ENCODE measurements at regions not wholly inside any gene's neighbourhood (a gene's known extent, or its start where the extent isn't known, plus 50 kb on each side); places are given as distances from the start of the nearest gene placed in this dataset.

DNA sequence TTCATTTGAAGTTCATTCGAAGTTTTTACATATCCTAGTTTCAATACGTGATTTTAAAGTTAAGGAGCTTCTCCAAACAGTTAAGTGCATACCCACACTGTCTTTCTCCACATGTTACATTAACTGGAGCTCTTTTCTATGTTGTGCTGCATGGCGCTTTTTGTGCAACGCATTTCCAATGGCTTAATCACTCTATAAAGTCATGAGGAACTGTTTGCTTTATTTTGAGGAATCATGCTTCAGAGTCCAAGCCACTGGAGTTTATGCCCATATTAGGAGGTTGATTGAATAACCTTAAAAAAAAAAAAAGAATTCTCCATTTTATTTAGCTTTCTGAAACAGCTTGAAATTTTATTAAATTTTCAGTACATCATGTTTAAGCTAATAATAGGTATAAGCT lies 109.4 kb upstream of the MBNL1 start:
- TF ChIP-seq, protein P1, sequence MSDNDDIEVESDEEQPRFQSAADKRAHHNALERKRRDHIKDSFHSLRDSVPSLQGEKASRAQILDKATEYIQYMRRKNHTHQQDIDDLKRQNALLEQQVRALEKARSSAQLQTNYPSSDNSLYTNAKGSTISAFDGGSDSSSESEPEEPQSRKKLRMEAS (IDR thresholded peaks at IDR 0.05): no peak
- TF ChIP-seq, protein P2, sequence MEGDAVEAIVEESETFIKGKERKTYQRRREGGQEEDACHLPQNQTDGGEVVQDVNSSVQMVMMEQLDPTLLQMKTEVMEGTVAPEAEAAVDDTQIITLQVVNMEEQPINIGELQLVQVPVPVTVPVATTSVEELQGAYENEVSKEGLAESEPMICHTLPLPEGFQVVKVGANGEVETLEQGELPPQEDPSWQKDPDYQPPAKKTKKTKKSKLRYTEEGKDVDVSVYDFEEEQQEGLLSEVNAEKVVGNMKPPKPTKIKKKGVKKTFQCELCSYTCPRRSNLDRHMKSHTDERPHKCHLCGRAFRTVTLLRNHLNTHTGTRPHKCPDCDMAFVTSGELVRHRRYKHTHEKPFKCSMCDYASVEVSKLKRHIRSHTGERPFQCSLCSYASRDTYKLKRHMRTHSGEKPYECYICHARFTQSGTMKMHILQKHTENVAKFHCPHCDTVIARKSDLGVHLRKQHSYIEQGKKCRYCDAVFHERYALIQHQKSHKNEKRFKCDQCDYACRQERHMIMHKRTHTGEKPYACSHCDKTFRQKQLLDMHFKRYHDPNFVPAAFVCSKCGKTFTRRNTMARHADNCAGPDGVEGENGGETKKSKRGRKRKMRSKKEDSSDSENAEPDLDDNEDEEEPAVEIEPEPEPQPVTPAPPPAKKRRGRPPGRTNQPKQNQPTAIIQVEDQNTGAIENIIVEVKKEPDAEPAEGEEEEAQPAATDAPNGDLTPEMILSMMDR (IDR thresholded peaks at IDR 0.05 in 2 of 3, conservative IDR thresholded peaks at IDR 0.05 in 1 of 3; ENCODE audit: borderline replicate concordance in 1 of 3, insufficient read depth in 1 of 3, low read depth in 2 of 3, low read length in 2 of 3): no peak
- TF ChIP-seq SIN3A (IDR thresholded peaks at IDR 0.05; ENCODE audit: low read depth) (no peak), POLR2AphosphoS5 (IDR thresholded peaks at IDR 0.05; ENCODE audit: low read depth, low read length) (no peak), EGR1 (IDR thresholded peaks at IDR 0.05; ENCODE audit: low read depth) (no peak), CEBPB (IDR thresholded peaks at IDR 0.05; ENCODE audit: low read depth) (no peak), POLR2A (IDR thresholded peaks at IDR 0.05; ENCODE audit: borderline replicate concordance, extremely low read depth, insufficient read depth, insufficient read length) (no peak), ELF1 (IDR thresholded peaks at IDR 0.05; ENCODE audit: borderline replicate concordance, low read depth) (no peak), EZH2 (IDR thresholded peaks at IDR 0.05) (no peak), FOSL1 (IDR thresholded peaks at IDR 0.05; ENCODE audit: low read depth) (no peak)
- TF ChIP-seq, protein P3, sequence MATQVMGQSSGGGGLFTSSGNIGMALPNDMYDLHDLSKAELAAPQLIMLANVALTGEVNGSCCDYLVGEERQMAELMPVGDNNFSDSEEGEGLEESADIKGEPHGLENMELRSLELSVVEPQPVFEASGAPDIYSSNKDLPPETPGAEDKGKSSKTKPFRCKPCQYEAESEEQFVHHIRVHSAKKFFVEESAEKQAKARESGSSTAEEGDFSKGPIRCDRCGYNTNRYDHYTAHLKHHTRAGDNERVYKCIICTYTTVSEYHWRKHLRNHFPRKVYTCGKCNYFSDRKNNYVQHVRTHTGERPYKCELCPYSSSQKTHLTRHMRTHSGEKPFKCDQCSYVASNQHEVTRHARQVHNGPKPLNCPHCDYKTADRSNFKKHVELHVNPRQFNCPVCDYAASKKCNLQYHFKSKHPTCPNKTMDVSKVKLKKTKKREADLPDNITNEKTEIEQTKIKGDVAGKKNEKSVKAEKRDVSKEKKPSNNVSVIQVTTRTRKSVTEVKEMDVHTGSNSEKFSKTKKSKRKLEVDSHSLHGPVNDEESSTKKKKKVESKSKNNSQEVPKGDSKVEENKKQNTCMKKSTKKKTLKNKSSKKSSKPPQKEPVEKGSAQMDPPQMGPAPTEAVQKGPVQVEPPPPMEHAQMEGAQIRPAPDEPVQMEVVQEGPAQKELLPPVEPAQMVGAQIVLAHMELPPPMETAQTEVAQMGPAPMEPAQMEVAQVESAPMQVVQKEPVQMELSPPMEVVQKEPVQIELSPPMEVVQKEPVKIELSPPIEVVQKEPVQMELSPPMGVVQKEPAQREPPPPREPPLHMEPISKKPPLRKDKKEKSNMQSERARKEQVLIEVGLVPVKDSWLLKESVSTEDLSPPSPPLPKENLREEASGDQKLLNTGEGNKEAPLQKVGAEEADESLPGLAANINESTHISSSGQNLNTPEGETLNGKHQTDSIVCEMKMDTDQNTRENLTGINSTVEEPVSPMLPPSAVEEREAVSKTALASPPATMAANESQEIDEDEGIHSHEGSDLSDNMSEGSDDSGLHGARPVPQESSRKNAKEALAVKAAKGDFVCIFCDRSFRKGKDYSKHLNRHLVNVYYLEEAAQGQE (IDR thresholded peaks at IDR 0.05; ENCODE audit: low read depth): no peak

Measured in HCT116 (cell line).